ENCODE measurements at regions not wholly inside any gene's neighbourhood (a gene's known extent, or its start where the extent isn't known, plus 50 kb on each side); places are given as distances from the start of the nearest gene placed in this dataset.

GRCh38 chr5:160935776-160936175 is 83.8 kb upstream of the ATP10B start:
- TF ChIP-seq CTCF (IDR thresholded peaks at IDR 0.05; ENCODE audit: control insufficient read depth, extremely low read depth, insufficient read depth) = no peak
- H3K4me3 ChIP-seq (ENCODE audit: low read depth, low read length) = no peak overlapping the region
- no peak for DNase-seq (ENCODE audit: low read depth)

GRCh38 chr5:160931283-160931682 is 79.3 kb upstream of the ATP10B start:
- no peak for TF ChIP-seq CTCF (IDR thresholded peaks at IDR 0.05; ENCODE audit: control insufficient read depth, extremely low read depth, insufficient read depth)
- no peak overlapping the region for H3K4me3 ChIP-seq (ENCODE audit: low read depth, low read length)

GRCh38 chr5:160930406-160930805 is 78.4 kb upstream of the ATP10B start:
- no peak for DNase-seq (ENCODE audit: low read depth)
- no peak for TF ChIP-seq CTCF (IDR thresholded peaks at IDR 0.05; ENCODE audit: control insufficient read depth, extremely low read depth, insufficient read depth)
- H3K4me3 ChIP-seq (ENCODE audit: low read depth, low read length) = no peak overlapping the region

More at GRCh38 chr5:160931283-160931682, 79.3 kb upstream of the ATP10B start:
- no peak for DNase-seq (ENCODE audit: low read depth)

GRCh38 chr5:160929906-160930305 is 77.9 kb upstream of the ATP10B start:
- no peak for TF ChIP-seq CTCF (IDR thresholded peaks at IDR 0.05; ENCODE audit: control insufficient read depth, extremely low read depth, insufficient read depth)
- no peak for DNase-seq (ENCODE audit: low read depth)
- no peak overlapping the region for H3K4me3 ChIP-seq (ENCODE audit: low read depth, low read length)

- H3K4me3 ChIP-seq (ENCODE audit: low read depth, low read length) = no peak overlapping the region
- no peak for TF ChIP-seq CTCF (IDR thresholded peaks at IDR 0.05; ENCODE audit: control insufficient read depth, extremely low read depth, insufficient read depth)
- DNase-seq (ENCODE audit: low read depth) = no peak
Measured at GRCh38 chr5:160929360-160929759, 77.3 kb upstream of the ATP10B start.

- TF ChIP-seq CTCF (IDR thresholded peaks at IDR 0.05; ENCODE audit: control insufficient read depth, extremely low read depth, insufficient read depth) = no peak
- H3K4me3 ChIP-seq (ENCODE audit: low read depth, low read length) = no peak overlapping the region
- peak; percentile 98 for DNase-seq (ENCODE audit: low read depth)
Measured at GRCh38 chr5:160926428-160926827, 74.4 kb upstream of the ATP10B start.

- H3K4me3 ChIP-seq (ENCODE audit: low read depth, low read length) = no peak overlapping the region
- TF ChIP-seq CTCF (IDR thresholded peaks at IDR 0.05; ENCODE audit: control insufficient read depth, extremely low read depth, insufficient read depth) = no peak
- no peak for DNase-seq (ENCODE audit: low read depth)
Measured at GRCh38 chr5:160925281-160925680, 73.3 kb upstream of the ATP10B start.

Data from LNCaP clone FGC (cell line).